ENCODE measurements at regions not wholly inside any gene's neighbourhood (a gene's known extent, or its start where the extent isn't known, plus 50 kb on each side); places are given as distances from the start of the nearest gene placed in this dataset.

GRCh38 chr9:29685531-29685930 is 2112.2 kb upstream of the C9orf72 start:
- TF ChIP-seq GABPB1 (CRISPR knock-in tag; IDR thresholded peaks at IDR 0.05) = no peak
- TF ChIP-seq, protein P1, sequence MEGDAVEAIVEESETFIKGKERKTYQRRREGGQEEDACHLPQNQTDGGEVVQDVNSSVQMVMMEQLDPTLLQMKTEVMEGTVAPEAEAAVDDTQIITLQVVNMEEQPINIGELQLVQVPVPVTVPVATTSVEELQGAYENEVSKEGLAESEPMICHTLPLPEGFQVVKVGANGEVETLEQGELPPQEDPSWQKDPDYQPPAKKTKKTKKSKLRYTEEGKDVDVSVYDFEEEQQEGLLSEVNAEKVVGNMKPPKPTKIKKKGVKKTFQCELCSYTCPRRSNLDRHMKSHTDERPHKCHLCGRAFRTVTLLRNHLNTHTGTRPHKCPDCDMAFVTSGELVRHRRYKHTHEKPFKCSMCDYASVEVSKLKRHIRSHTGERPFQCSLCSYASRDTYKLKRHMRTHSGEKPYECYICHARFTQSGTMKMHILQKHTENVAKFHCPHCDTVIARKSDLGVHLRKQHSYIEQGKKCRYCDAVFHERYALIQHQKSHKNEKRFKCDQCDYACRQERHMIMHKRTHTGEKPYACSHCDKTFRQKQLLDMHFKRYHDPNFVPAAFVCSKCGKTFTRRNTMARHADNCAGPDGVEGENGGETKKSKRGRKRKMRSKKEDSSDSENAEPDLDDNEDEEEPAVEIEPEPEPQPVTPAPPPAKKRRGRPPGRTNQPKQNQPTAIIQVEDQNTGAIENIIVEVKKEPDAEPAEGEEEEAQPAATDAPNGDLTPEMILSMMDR (CRISPR knock-in tag; IDR thresholded peaks at IDR 0.05) = no peak
- TF ChIP-seq TAF1 (CRISPR knock-in tag; IDR thresholded peaks at IDR 0.05) = no peak
- TF ChIP-seq REST (IDR thresholded peaks at IDR 0.05; ENCODE audit: borderline replicate concordance in 1 of 2, low read depth in 1 of 2, low read length in 2 of 2) = no peak
- no peak for TF ChIP-seq CCDC6 (CRISPR knock-in tag; IDR thresholded peaks at IDR 0.05)
- TF ChIP-seq RFX5 (IDR thresholded peaks at IDR 0.05; ENCODE audit: low read depth, low read length) = no peak
- TF ChIP-seq HDAC2 (CRISPR knock-in tag; IDR thresholded peaks at IDR 0.05) = no peak
- TF ChIP-seq ZNF678 (CRISPR knock-in tag; IDR thresholded peaks at IDR 0.05) = no peak
